Tibial artery (tissue), 4 donors: ENCODE measurements at regions not wholly inside any gene's neighbourhood (a gene's known extent, or its start where the extent isn't known, plus 50 kb on each side); places are given as distances from the start of the nearest gene placed in this dataset.

Source experiments
- DNase-seq, 2 donors: peaks; one replicate each; pipeline ENCODE4 v3.0.0-alpha.2; 2019
- H3K27ac ChIP-seq, 2 donors: fragments of 200-600 bp; sonication (generic) in 1 of 2; 1 replicate in 1 of 2; 2 replicates in 1 of 2; pipeline ENCODE4 v1.5.1; 2018 to 2019; ENCODE audit warnings: mild to moderate bottlenecking in 1 of 2
- H3K27me3 ChIP-seq, 2 donors: fragments of 200-600 bp; sonication (generic) in 1 of 2; one replicate each; pipeline versions ENCODE4 v1.5.1 to v1.6.0; 2016 to 2019
- H3K36me3 ChIP-seq, 3 donors: fragments of 200-600 bp; sonication (generic) in 2 of 3; one replicate each; pipeline ENCODE4 v1.5.1; 2016 to 2019; ENCODE audit warnings: mild to moderate bottlenecking in 2 of 3
- H3K4me1 ChIP-seq, 4 donors: fragments of 200-600 bp; sonication (generic) in 2 of 4; 1 replicate in 3 of 4; 2 replicates in 1 of 4; pipeline ENCODE4 v1.5.1; 2016 to 2019
- H3K4me3 ChIP-seq, 2 donors: fragments of 200-600 bp; sonication (generic) in 1 of 2; 1 replicate in 1 of 2; 2 replicates in 1 of 2; pipeline ENCODE4 v1.5.1; 2018 to 2019; ENCODE audit warnings: mild to moderate bottlenecking in 2 of 2
- H3K9me3 ChIP-seq, 3 donors: fragments of 200-600 bp; sonication (generic) in 1 of 3; one replicate each; pipeline ENCODE4 v1.5.1; 2016 to 2019
- CTCF ChIP-seq, 2 experiments: fragments of 200-600 bp in 1 of 2; fragments of 450-650 bp in 1 of 2; IDR thresholded peaks; one replicate each; pipeline ENCODE4 v1.5.1; 2017 to 2019; ENCODE audit warnings: antibody characterized with exemption in 2 of 2, mild to moderate bottlenecking in 1 of 2, moderate library complexity in 1 of 2
- intact Hi-C: fragments of 100-400 bp; cut with DNase I; formaldehyde crosslinking; loops from one replicate; pipeline ENCODE4 v1.15.0; 2023; ENCODE audit warnings: low total_unique reads

GRCh38 chr11:112310848-112311247, 50.2 kb upstream of the PLET1 start:
- Histone ChIP-seq H3K4me1 (peaks cover 0 to 8% (median 3%) of the 10 kb centered on the region in 4 donors), H3K36me3 (peaks cover 0 to 9% (median 0%) of the 10 kb centered on the region in 3 donors), H3K27me3 (no peaks in the 10 kb centered on the region), H3K4me3 (no peak overlapping the region), H3K27ac (no peak overlapping the region), H3K9me3 (no peaks in the 10 kb centered on the region)
- intact Hi-C loops = no loop called here
- TF ChIP-seq CTCF (IDR thresholded peaks at IDR 0.05) = no peak
- no peak for DNase-seq

GRCh38 chr11:112315057-112315720, 54.5 kb upstream of the PLET1 start:
- Histone ChIP-seq H3K36me3 (no peaks in the 10 kb centered on the region), H3K27me3 (no peaks in the 10 kb centered on the region), H3K27ac (peak overlapping the region; percentile 48 to 74), H3K4me1 (peaks cover 0 to 43% (median 11%) of the 10 kb centered on the region in 4 donors), H3K4me3 (no peak overlapping the region), H3K9me3 (no peaks in the 10 kb centered on the region)
- DNase-seq = no peak
- intact Hi-C loops = no loop called here
- no peak for TF ChIP-seq CTCF (IDR thresholded peaks at IDR 0.05)

- Histone ChIP-seq H3K27ac (peak overlapping the region; percentile 48 to 74), H3K9me3 (no peaks in the 10 kb centered on the region), H3K4me1 (peaks cover 0 to 52% (median 19%) of the 10 kb centered on the region in 4 donors), H3K27me3 (no peaks in the 10 kb centered on the region), H3K36me3 (no peaks in the 10 kb centered on the region), H3K4me3 (no peak overlapping the region)
- no peak for TF ChIP-seq CTCF (IDR thresholded peaks at IDR 0.05)
- DNase-seq = no peak
- intact Hi-C loops = no loop called here
Measured at GRCh38 chr11:112315861-112316739, 55.4 kb upstream of the PLET1 start.

GRCh38 chr11:112316971-112317370, 56.3 kb upstream of the PLET1 start:
- no peaks in the 10 kb centered on the region for H3K27me3 ChIP-seq
- no peak overlapping the region for H3K4me3 ChIP-seq
- H3K27ac ChIP-seq = peak overlapping the region; percentile 48 to 74
- intact Hi-C loops = no loop called here
- H3K9me3 ChIP-seq = no peaks in the 10 kb centered on the region
- no peak for DNase-seq
- H3K36me3 ChIP-seq = no peaks in the 10 kb centered on the region
- no peak for TF ChIP-seq CTCF (IDR thresholded peaks at IDR 0.05)
- peaks cover 0 to 58% (median 19%) of the 10 kb centered on the region in 4 donors for H3K4me1 ChIP-seq

GRCh38 chr11:112318184-112318591, 57.5 kb upstream of the PLET1 start:
- H3K36me3 ChIP-seq = no peaks in the 10 kb centered on the region
- no peak for TF ChIP-seq CTCF (IDR thresholded peaks at IDR 0.05)
- no peaks in the 10 kb centered on the region for H3K27me3 ChIP-seq
- H3K4me3 ChIP-seq = no peak overlapping the region
- DNase-seq = no peak
- peaks cover 0 to 59% (median 19%) of the 10 kb centered on the region in 4 donors for H3K4me1 ChIP-seq
- no peaks in the 10 kb centered on the region for H3K9me3 ChIP-seq
- H3K27ac ChIP-seq = peak overlapping the region; percentile 4 to 74
- intact Hi-C loops = no loop called here
